Gastroesophageal sphincter (tissue), 4 donors: ENCODE measurements at regions not wholly inside any gene's neighbourhood (a gene's known extent, or its start where the extent isn't known, plus 50 kb on each side); places are given as distances from the start of the nearest gene placed in this dataset.
"Not testable (repeated sequence)": the region's sequence is repeated elsewhere in the genome, so short reads cannot be mapped to it uniquely, and the experiment has no call there.

Experiments used
- ATAC-seq: fragments of 150-250 bp; one replicate; pipeline ENCODE4 v1.9.1; 2016; ENCODE audit warnings: mild to moderate bottlenecking, moderate library complexity
- H3K27ac ChIP-seq, 4 donors: fragments of 200-600 bp; sonication (generic) in 3 of 4; 1 replicate in 3 of 4; 2 replicates in 1 of 4; pipeline ENCODE4 v1.5.1; 2016 to 2019
- H3K27me3 ChIP-seq: fragments of 200-600 bp; sonication (generic); one replicate; pipeline ENCODE4 v1.5.1; 2019
- H3K36me3 ChIP-seq, 2 donors: fragments of 200-600 bp; sonication (generic); one replicate each; pipeline ENCODE4 v1.5.1; 2019; ENCODE audit warnings: control low read depth in 1 of 2
- H3K4me1 ChIP-seq, 3 donors: fragments of 200-600 bp; sonication (generic); 1 replicate in 2 of 3; 2 replicates in 1 of 3; pipeline ENCODE4 v1.5.1; 2016 to 2019; ENCODE audit warnings: control low read depth in 2 of 3
- H3K4me3 ChIP-seq, 2 donors: fragments of 200-600 bp; sonication (generic); one replicate each; pipeline ENCODE4 v1.5.1; 2019; ENCODE audit warnings: mild to moderate bottlenecking in 1 of 2, moderate library complexity in 1 of 2
- H3K9me3 ChIP-seq, 3 donors: fragments of 200-600 bp; sonication (generic); one replicate each; pipeline ENCODE4 v1.5.1; 2017 to 2019; ENCODE audit warnings: control low read depth in 2 of 3
- EP300 ChIP-seq: sonication (generic); formaldehyde crosslinking; IDR thresholded peaks from one replicate; pipeline ENCODE4 v1.6.1; 2017; ENCODE audit warnings: antibody characterized with exemption, mild to moderate bottlenecking
- POLR2A ChIP-seq, 2 donors: fragments of 450-650 bp; IDR thresholded peaks; one replicate each; pipeline ENCODE4 v1.6.1; 2017; ENCODE audit warnings: antibody characterized with exemption in 2 of 2, mild to moderate bottlenecking in 2 of 2, moderate library complexity in 1 of 2
- POLR2AphosphoS5 ChIP-seq: sonication (generic); formaldehyde crosslinking; IDR thresholded peaks from one replicate; pipeline ENCODE4 v1.6.1; 2017; ENCODE audit warnings: antibody characterized with exemption
- WGBS, 2 donors: methylation state at CpG; one replicate each; pipeline ENCODE4 v1.1.5; 2018; ENCODE audit warnings: low coverage in 1 of 2; 5-methylcytosine and 5-hydroxymethylcytosine counted together
- TF ChIP-seq, protein P1 (sequence below), 4 experiments: fragments of 200-600 bp in 2 of 4; fragments of 450-650 bp in 2 of 4; sonication (generic) in 1 of 4; IDR thresholded peaks; one replicate each; pipeline ENCODE4 v1.5.1; 2017 to 2019; ENCODE audit warnings: antibody characterized with exemption in 4 of 4, mild to moderate bottlenecking in 2 of 4, moderate library complexity in 2 of 4

DNA sequence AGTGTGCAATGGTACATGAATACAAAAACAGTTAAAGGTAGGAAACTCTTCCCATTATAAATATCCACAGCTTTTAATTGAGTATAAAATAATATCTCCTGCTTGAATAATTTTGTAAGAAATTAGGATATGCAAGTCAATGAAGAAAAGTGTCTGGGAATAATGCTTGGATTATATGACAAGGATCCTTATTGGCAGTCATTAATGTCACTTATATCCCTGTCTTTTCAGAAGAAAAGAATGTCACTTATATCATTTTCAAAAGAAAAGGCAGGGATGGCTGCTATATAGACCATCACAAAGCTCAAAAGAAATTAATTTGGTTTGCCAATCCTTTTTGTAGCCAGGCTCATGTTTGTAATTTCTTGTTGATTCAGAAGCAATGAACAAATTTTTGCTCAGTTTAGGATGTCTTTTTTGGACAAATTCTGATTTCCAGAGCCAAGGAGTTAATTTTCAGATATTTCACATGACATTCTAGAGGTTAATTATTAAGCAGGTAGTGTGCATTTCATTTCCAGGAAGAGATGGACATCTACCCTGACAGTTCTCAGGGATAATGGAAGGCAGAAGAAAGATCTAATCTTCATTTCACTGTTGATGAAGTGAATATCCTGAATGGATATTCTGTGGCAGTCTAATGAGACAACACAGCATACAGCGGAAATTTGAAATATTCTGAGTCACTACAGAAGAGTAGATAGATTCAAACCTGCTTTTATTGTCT lies 299.8 kb downstream of the RPS29 start:
- no peaks in the 10 kb centered on the region for H3K36me3 ChIP-seq
- no peak for ATAC-seq

DNA sequence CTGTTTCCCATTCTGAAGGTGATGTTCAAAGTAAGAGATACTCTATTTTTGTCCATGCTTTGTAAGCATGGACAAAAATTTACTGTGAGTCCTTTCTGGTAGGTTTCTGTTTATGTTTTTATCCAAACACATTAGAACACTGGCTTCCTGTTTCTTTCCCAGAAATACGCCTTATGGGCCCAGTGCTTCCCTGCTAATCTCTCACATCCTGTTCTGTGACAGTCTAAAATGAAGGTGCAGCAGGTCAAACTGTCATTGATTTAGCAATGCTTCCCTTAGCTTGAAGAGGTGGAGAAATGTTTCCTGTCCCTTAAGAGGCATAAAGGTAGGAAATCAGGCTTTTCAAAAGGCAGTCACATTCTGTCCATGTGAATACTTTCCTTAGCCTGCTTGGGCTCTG lies 305.6 kb downstream of the RPS29 start:
- TF ChIP-seq, protein P1, sequence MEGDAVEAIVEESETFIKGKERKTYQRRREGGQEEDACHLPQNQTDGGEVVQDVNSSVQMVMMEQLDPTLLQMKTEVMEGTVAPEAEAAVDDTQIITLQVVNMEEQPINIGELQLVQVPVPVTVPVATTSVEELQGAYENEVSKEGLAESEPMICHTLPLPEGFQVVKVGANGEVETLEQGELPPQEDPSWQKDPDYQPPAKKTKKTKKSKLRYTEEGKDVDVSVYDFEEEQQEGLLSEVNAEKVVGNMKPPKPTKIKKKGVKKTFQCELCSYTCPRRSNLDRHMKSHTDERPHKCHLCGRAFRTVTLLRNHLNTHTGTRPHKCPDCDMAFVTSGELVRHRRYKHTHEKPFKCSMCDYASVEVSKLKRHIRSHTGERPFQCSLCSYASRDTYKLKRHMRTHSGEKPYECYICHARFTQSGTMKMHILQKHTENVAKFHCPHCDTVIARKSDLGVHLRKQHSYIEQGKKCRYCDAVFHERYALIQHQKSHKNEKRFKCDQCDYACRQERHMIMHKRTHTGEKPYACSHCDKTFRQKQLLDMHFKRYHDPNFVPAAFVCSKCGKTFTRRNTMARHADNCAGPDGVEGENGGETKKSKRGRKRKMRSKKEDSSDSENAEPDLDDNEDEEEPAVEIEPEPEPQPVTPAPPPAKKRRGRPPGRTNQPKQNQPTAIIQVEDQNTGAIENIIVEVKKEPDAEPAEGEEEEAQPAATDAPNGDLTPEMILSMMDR (IDR thresholded peaks at IDR 0.05), result no peak
- no peak for TF ChIP-seq POLR2A (IDR thresholded peaks at IDR 0.05)
- TF ChIP-seq POLR2AphosphoS5, result no peak
- no peak for TF ChIP-seq EP300
- Histone ChIP-seq H3K27me3 (no peaks in the 10 kb centered on the region), H3K4me3 (no peak overlapping the region), H3K4me1 (no peaks in the 10 kb centered on the region), H3K9me3 (no peaks in the 10 kb centered on the region), H3K36me3 (no peaks in the 10 kb centered on the region), H3K27ac (no peak overlapping the region)
- ATAC-seq, result no peak
- WGBS, 2 donors, result 14% methylated on average over 1 of the region's 1 CpG; no CpG with 5 or more reads in 1 of the 2 donors

More for the DNA sequence above, 299.8 kb downstream of the RPS29 start:
- Histone ChIP-seq H3K27ac (no peak overlapping the region), H3K27me3 (no peaks in the 10 kb centered on the region), H3K9me3 (no peaks in the 10 kb centered on the region), H3K4me1 (no peaks in the 10 kb centered on the region), H3K4me3 (no peak overlapping the region)
- WGBS, 2 donors, result 83 to 87% methylated on average over 1 of the region's 1 CpG
- no peak for TF ChIP-seq EP300
- TF ChIP-seq, protein P1 (IDR thresholded peaks at IDR 0.05), result no peak
- TF ChIP-seq POLR2AphosphoS5, result no peak
- no peak for TF ChIP-seq POLR2A (IDR thresholded peaks at IDR 0.05)

DNA sequence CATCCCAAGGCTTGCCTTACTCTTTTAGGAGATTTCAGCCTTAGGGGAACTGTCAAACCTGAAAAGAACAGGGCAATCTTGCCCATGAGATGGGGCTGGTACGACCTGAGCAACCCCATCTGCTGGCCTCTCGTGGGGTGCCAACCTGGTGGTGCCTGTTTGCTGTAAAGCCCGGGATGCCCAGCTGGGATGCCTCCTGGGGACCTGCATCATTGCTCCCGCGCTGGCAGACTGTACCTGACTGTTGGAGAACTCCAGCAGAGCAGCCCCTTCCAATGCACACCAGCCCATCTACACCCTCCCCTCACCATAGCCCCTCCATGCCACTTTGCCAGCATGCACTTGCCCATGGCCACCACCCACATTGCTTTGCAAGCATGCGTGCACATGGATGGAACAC lies 335.7 kb downstream of the RPS29 start:
- H3K4me3 ChIP-seq, result no peak overlapping the region
- H3K9me3 ChIP-seq, result no peaks in the 10 kb centered on the region
- no peaks in the 10 kb centered on the region for H3K36me3 ChIP-seq
- no peak for TF ChIP-seq EP300
- TF ChIP-seq POLR2AphosphoS5, result no peak
- TF ChIP-seq POLR2A (IDR thresholded peaks at IDR 0.05), result no peak
- TF ChIP-seq, protein P1 (IDR thresholded peaks at IDR 0.05), result no peak
- no peaks in the 10 kb centered on the region for H3K4me1 ChIP-seq
- no peaks in the 10 kb centered on the region for H3K27me3 ChIP-seq
- WGBS, 2 donors, result 92 to 100% methylated on average over 1 to 2 of the region's 6 CpGs
- ATAC-seq, result no peak
- H3K27ac ChIP-seq, result no peak overlapping the region

DNA sequence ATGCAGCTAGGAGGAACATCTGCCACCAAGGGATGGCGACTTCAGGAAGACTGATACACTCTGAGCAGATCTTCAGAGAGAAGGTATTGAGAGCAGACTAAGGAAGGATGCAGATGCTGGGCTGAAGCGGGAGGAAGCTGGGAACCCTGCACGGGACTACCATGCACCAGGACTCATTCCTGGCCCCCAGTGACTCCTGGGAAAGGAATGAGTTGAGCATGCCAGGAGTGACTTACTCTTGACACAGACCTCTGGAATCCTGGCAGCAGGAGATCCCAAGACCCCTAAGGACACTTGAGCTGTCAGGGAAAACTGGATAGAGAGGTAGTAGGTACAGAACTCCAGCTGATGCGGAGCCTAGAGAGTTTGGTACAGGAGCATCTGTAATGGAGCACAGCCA lies 336.1 kb downstream of the RPS29 start:
- H3K4me1 ChIP-seq, result no peaks in the 10 kb centered on the region
- no peaks in the 10 kb centered on the region for H3K9me3 ChIP-seq
- 79 to 80% methylated on average over 1 to 4 of the region's 4 CpGs for WGBS, 2 donors
- H3K36me3 ChIP-seq, result no peaks in the 10 kb centered on the region
- no peak overlapping the region for H3K27ac ChIP-seq
- H3K27me3 ChIP-seq, result no peaks in the 10 kb centered on the region
- no peak overlapping the region for H3K4me3 ChIP-seq
- TF ChIP-seq POLR2AphosphoS5, result no peak
- TF ChIP-seq, protein P1 (IDR thresholded peaks at IDR 0.05), result no peak
- no peak for TF ChIP-seq EP300
- TF ChIP-seq POLR2A (IDR thresholded peaks at IDR 0.05), result no peak
- no peak for ATAC-seq

DNA sequence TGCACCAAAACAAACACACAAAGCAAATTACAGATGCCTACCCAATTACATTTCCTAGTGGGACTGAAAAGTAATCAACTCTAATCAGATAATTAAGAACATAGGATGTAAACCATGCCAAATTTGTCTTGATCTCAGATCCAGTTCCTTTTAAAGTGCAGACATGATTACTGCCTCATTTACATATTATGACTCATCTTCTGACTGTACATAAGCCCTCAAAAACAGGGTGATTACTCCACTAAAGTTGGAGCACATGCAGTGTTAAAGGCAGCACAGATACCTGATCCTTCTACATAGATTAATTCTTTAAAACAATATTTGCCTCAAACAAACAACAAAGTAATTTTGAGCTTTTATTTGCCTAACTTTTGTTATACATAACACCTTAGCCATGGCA lies 337.2 kb downstream of the RPS29 start:
- Histone ChIP-seq H3K27ac (no peak overlapping the region), H3K36me3 (no peaks in the 10 kb centered on the region), H3K4me1 (no peaks in the 10 kb centered on the region), H3K9me3 (no peaks in the 10 kb centered on the region), H3K4me3 (no peak overlapping the region), H3K27me3 (no peaks in the 10 kb centered on the region)
- TF ChIP-seq, protein P1 (IDR thresholded peaks at IDR 0.05), result no peak
- TF ChIP-seq EP300, result no peak
- TF ChIP-seq POLR2A (IDR thresholded peaks at IDR 0.05), result no peak
- no peak for TF ChIP-seq POLR2AphosphoS5
- no peak for ATAC-seq

DNA sequence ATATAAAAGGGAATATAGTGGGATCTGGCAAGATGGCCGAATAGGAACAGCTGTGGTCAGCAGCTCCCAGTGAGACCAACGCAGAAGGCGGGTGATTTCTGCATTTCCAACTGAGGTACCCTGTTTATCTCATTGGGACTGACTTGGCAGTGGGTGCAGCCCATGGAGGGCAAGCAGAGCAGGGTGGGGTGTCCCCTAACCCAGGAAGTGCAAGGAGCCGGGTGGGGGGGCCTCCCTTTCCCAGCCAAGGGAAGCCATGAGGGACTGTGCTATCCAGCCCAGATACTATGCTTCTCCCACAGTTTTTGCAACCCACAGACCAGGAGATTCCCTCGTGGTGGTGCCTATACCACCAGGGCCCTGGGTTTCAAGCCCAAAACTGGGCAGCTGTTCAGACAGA lies 342.4 kb downstream of the RPS29 start:
- not testable (repeated sequence) for H3K4me1 ChIP-seq, H3K27ac ChIP-seq, H3K27me3 ChIP-seq, H3K4me3 ChIP-seq, ATAC-seq, H3K36me3 ChIP-seq, H3K9me3 ChIP-seq
- WGBS, 2 donors, result 85% methylated on average over 5 of the region's 5 CpGs; no CpG with 5 or more reads in 1 of the 2 donors
